ENCODE measurements at regions not wholly inside any gene's neighbourhood (a gene's known extent, or its start where the extent isn't known, plus 50 kb on each side); places are given as distances from the start of the nearest gene placed in this dataset.

DNA sequence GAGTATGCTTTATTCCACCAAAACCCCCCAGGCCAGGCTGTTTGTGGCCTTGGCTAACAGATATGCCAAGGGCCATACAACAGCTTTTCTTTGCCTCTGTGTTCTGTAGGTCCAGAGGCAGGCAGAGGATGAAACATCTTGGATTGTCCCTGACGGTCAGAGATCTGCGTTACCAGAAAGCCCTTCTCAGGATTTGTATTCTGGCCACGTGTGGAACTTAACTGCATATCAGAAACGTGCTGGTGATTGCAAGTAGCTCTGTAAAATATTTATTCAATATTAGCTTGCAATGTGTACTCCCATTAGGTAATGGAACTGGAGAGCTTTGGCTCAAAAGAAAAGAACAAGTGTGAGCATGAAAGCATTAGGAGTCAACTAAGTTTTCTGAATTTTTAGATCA lies 275.0 kb downstream of the CBLN4 start:
- TF ChIP-seq, protein P1, sequence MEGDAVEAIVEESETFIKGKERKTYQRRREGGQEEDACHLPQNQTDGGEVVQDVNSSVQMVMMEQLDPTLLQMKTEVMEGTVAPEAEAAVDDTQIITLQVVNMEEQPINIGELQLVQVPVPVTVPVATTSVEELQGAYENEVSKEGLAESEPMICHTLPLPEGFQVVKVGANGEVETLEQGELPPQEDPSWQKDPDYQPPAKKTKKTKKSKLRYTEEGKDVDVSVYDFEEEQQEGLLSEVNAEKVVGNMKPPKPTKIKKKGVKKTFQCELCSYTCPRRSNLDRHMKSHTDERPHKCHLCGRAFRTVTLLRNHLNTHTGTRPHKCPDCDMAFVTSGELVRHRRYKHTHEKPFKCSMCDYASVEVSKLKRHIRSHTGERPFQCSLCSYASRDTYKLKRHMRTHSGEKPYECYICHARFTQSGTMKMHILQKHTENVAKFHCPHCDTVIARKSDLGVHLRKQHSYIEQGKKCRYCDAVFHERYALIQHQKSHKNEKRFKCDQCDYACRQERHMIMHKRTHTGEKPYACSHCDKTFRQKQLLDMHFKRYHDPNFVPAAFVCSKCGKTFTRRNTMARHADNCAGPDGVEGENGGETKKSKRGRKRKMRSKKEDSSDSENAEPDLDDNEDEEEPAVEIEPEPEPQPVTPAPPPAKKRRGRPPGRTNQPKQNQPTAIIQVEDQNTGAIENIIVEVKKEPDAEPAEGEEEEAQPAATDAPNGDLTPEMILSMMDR (conservative IDR thresholded peaks at IDR 0.05 in 1 of 2, IDR thresholded peaks at IDR 0.05 in 1 of 2; ENCODE audit: low read depth in 1 of 2, low read length in 2 of 2), result no peak
- no peak for TF ChIP-seq EZH2 (IDR thresholded peaks at IDR 0.05; ENCODE audit: low read length, missing control alignments)
- H3K9ac ChIP-seq (ENCODE audit: insufficient read depth, low read length), result no peak overlapping the region

DNA sequence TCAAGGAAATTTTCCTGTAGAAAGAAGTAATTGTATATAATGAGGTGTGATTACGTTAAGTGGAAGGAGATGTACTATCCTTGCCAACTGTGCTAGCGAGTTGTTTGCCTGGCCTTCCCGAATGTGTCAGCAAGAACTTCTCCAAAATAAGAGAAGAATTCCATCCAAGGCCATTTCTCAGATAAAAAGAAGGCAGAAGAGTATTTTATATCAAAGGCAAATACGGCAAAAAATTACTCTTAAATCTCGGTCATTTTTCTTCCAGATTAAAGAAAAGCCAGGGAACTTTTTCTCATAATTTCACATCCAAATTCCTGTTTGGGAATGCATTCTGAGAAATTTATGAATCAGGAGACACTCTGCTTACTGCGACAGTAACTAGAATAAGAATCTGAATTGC lies 290.6 kb downstream of the CBLN4 start:
- H4K20me1 ChIP-seq (ENCODE audit: control insufficient read depth, extremely low read depth, insufficient read depth, low read length), result no peaks in the 10 kb centered on the region
- no peaks in the 10 kb centered on the region for H3K27me3 ChIP-seq (ENCODE audit: control insufficient read depth, insufficient read depth, low read length)
- H2AFZ ChIP-seq (ENCODE audit: low read length), result no peak overlapping the region
- H3K4me2 ChIP-seq (ENCODE audit: extremely low read depth, insufficient read depth, low read length), result no peak overlapping the region
- H3K79me2 ChIP-seq (ENCODE audit: control insufficient read depth, insufficient read depth, low read length), result no peaks in the 10 kb centered on the region
- H3K27ac ChIP-seq (ENCODE audit: insufficient read depth, low read length), result no peak overlapping the region
- H3K4me1 ChIP-seq (ENCODE audit: control insufficient read depth, extremely low read depth, insufficient read depth, low read length), result no peaks in the 10 kb centered on the region
- no peak overlapping the region for H3K9ac ChIP-seq (ENCODE audit: insufficient read depth, low read length)
- no peaks in the 10 kb centered on the region for H3K36me3 ChIP-seq (ENCODE audit: control insufficient read depth, insufficient read depth, low read length)
- DNase-seq (ENCODE audit: low read depth in 2 of 2), result no peak
- TF ChIP-seq, protein P1 (conservative IDR thresholded peaks at IDR 0.05 in 1 of 2, IDR thresholded peaks at IDR 0.05 in 1 of 2; ENCODE audit: low read depth in 1 of 2, low read length in 2 of 2), result no peak
- TF ChIP-seq EZH2 (IDR thresholded peaks at IDR 0.05; ENCODE audit: low read length, missing control alignments), result no peak
- H3K4me3 ChIP-seq (replicated peaks in 1 of 4; ENCODE audit: control extremely low read depth in 1 of 4, insufficient read depth in 1 of 4, low read depth in 3 of 4, low read length in 4 of 4), result no peak overlapping the region
- no peaks in the 10 kb centered on the region for H3K9me3 ChIP-seq (ENCODE audit: control insufficient read depth, insufficient read depth, low read depth, low read length)

More for the DNA sequence above, 275.0 kb downstream of the CBLN4 start:
- Histone ChIP-seq H3K4me2 (ENCODE audit: extremely low read depth, insufficient read depth, low read length) (no peak overlapping the region), H3K4me1 (ENCODE audit: control insufficient read depth, extremely low read depth, insufficient read depth, low read length) (no peaks in the 10 kb centered on the region), H3K9me3 (ENCODE audit: control insufficient read depth, insufficient read depth, low read depth, low read length) (no peaks in the 10 kb centered on the region), H3K27me3 (ENCODE audit: control insufficient read depth, insufficient read depth, low read length) (no peaks in the 10 kb centered on the region), H3K4me3 (replicated peaks in 1 of 4; ENCODE audit: control extremely low read depth in 1 of 4, insufficient read depth in 1 of 4, low read depth in 3 of 4, low read length in 4 of 4) (no peak overlapping the region), H3K79me2 (ENCODE audit: control insufficient read depth, insufficient read depth, low read length) (no peaks in the 10 kb centered on the region), H2AFZ (ENCODE audit: low read length) (no peak overlapping the region), H4K20me1 (ENCODE audit: control insufficient read depth, extremely low read depth, insufficient read depth, low read length) (no peaks in the 10 kb centered on the region), H3K36me3 (ENCODE audit: control insufficient read depth, insufficient read depth, low read length) (no peaks in the 10 kb centered on the region), H3K27ac (ENCODE audit: insufficient read depth, low read length) (no peak overlapping the region)
- no peak for DNase-seq (ENCODE audit: low read depth in 2 of 2)

DNA sequence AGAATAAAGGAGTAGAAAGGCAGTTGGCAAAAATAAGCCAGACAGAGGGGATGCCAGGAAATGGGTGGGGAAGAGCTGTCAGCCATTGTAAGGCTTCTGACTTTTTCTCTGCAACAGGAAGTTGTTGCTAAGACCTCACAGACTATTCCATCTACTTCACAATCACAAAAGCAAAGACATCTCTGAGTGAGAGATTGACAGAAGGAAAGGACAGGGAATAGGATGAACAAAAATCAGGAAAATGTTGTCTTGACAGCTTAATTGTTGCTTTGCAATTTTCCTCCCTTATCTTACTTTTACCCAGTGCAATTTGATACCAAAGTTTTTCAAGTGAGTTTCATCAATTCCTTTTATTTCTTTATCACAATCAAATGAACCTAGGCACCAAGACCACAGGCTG lies 291.2 kb downstream of the CBLN4 start:
- TF ChIP-seq, protein P1 (conservative IDR thresholded peaks at IDR 0.05 in 1 of 2, IDR thresholded peaks at IDR 0.05 in 1 of 2; ENCODE audit: low read depth in 1 of 2, low read length in 2 of 2), result no peak
- TF ChIP-seq EZH2 (IDR thresholded peaks at IDR 0.05; ENCODE audit: low read length, missing control alignments), result no peak
- no peaks in the 10 kb centered on the region for H3K36me3 ChIP-seq (ENCODE audit: control insufficient read depth, insufficient read depth, low read length)

More for the DNA sequence above, 291.2 kb downstream of the CBLN4 start:
- Histone ChIP-seq H4K20me1 (ENCODE audit: control insufficient read depth, extremely low read depth, insufficient read depth, low read length) (no peaks in the 10 kb centered on the region), H3K79me2 (ENCODE audit: control insufficient read depth, insufficient read depth, low read length) (no peaks in the 10 kb centered on the region), H3K4me3 (replicated peaks in 1 of 4; ENCODE audit: control extremely low read depth in 1 of 4, insufficient read depth in 1 of 4, low read depth in 3 of 4, low read length in 4 of 4) (no peak overlapping the region), H3K4me1 (ENCODE audit: control insufficient read depth, extremely low read depth, insufficient read depth, low read length) (no peaks in the 10 kb centered on the region), H3K9me3 (ENCODE audit: control insufficient read depth, insufficient read depth, low read depth, low read length) (no peaks in the 10 kb centered on the region), H3K27me3 (ENCODE audit: control insufficient read depth, insufficient read depth, low read length) (no peaks in the 10 kb centered on the region), H3K9ac (ENCODE audit: insufficient read depth, low read length) (no peak overlapping the region), H3K4me2 (ENCODE audit: extremely low read depth, insufficient read depth, low read length) (no peak overlapping the region), H3K27ac (ENCODE audit: insufficient read depth, low read length) (no peak overlapping the region), H2AFZ (ENCODE audit: low read length) (no peak overlapping the region)
- DNase-seq (ENCODE audit: low read depth in 2 of 2), result no peak

Data from fibroblast of lung (primary cell).